Bronchial epithelial cell (primary cell): ENCODE measurements at regions not wholly inside any gene's neighbourhood (a gene's known extent, or its start where the extent isn't known, plus 50 kb on each side); places are given as distances from the start of the nearest gene placed in this dataset.

Experiments used
- DNase-seq: peaks from one replicate; pipeline ENCODE4 v3.0.0-alpha.2; 2010; ENCODE audit warnings: low read depth
- FAIRE-seq: peaks from 2 replicates; lab custom pipeline; 2011; peaks lifted over from hg19 to GRCh38; lab: Jason Lieb, UNC
- H3K27me3 ChIP-seq: 2 replicates; pipeline ENCODE4 v1.5.1; 2011; ENCODE audit warnings: low read length; ENCODE audit not compliant: control insufficient read depth, insufficient read depth
- H3K36me3 ChIP-seq: 2 replicates; pipeline ENCODE4 v1.5.1; 2011; ENCODE audit warnings: low read length; ENCODE audit not compliant: control insufficient read depth, insufficient read depth
- H3K4me3 ChIP-seq: 2 replicates; pipeline ENCODE4 v1.5.1; 2011; ENCODE audit warnings: mild to moderate bottlenecking, low read depth, low read length, control low read depth
- CTCF ChIP-seq: IDR thresholded peaks from 2 replicates; pipeline ENCODE4 v1.5.1; 2011; ENCODE audit warnings: mild to moderate bottlenecking, moderate library complexity, low read length, control low read depth, inconsistent platforms; ENCODE audit not compliant: insufficient read depth, severe bottlenecking

DNA sequence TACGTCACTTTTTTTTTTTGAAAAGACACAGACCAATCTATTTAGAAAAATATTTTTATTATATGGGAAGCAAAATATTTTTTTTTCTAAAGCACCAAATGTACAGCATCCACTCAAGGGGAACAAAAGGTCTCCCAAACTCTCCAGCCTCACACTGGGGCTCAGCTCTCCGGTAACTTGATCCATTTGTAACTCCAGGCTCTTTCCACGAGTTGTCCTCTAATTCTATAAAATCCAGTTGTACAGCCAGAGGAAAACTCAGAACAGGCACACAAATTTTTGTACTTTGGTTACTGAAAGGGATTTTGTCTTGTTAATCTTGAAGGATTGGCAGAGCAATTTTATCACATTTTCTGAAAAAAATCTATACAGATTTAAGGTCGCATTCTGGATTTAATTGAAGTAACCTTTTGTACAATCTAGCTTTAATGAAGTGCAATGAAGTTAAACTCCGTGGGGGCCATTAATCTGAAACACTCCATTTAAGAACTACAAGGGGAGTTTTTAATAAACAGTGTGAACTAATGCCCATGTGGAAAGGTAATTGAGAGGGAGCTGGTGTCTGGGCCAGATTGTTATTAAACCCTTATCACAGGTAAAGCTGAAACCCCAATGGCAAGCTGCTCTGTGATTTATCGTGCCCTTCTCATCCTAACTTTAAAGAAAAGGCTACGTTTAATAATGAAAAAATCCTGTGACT lies 161.2 kb upstream of the FRG1 start:
- no peak for TF ChIP-seq CTCF
- DNase-seq = no peak
- no peak for FAIRE-seq
- Histone ChIP-seq H3K27me3 (no peaks in the 10 kb centered on the region), H3K4me3 (no peak overlapping the region), H3K36me3 (no peaks in the 10 kb centered on the region)

- Histone ChIP-seq H3K36me3 (no peaks in the 10 kb centered on the region), H3K27me3 (no peaks in the 10 kb centered on the region), H3K4me3 (no peak overlapping the region)
- FAIRE-seq (no peak), DNase-seq (no peak)
- no peak for TF ChIP-seq CTCF
Observed at GRCh38 chr4:189780391-189780790, 160.3 kb upstream of the FRG1 start.

- TF ChIP-seq CTCF = no peak
- Histone ChIP-seq H3K4me3 (no peak overlapping the region), H3K27me3 (no peaks in the 10 kb centered on the region), H3K36me3 (no peaks in the 10 kb centered on the region)
- no peak for DNase-seq
- no peak for FAIRE-seq
Observed at GRCh38 chr4:189784651-189785050, 156.0 kb upstream of the FRG1 start.

GRCh38 chr4:189785257-189785656 lies 155.4 kb upstream of the FRG1 start:
- peak; percentile 7 for FAIRE-seq
- no peak for DNase-seq
- no peak for TF ChIP-seq CTCF
- Histone ChIP-seq H3K27me3 (no peaks in the 10 kb centered on the region), H3K4me3 (no peak overlapping the region), H3K36me3 (no peaks in the 10 kb centered on the region)

GRCh38 chr4:189786447-189786846 lies 154.2 kb upstream of the FRG1 start:
- H3K27me3 ChIP-seq = no peaks in the 10 kb centered on the region
- FAIRE-seq (no peak), DNase-seq (no peak)
- H3K36me3 ChIP-seq = no peaks in the 10 kb centered on the region
- no peak for TF ChIP-seq CTCF
- no peak overlapping the region for H3K4me3 ChIP-seq
